ENCODE measurements at regions not wholly inside any gene's neighbourhood (a gene's known extent, or its start where the extent isn't known, plus 50 kb on each side); places are given as distances from the start of the nearest gene placed in this dataset.

- no peak for DNase-seq (ENCODE audit: low read depth, low spot score)
Observed at GRCh38 chr16:54446639-54447038, 160.1 kb upstream of the IRX3 start.

- DNase-seq (ENCODE audit: low read depth, low spot score), result no peak
Observed at GRCh38 chr16:54444851-54445458, 158.4 kb upstream of the IRX3 start.

- DNase-seq (ENCODE audit: low read depth, low spot score), result no peak
Observed at GRCh38 chr16:54443839-54444238, 157.3 kb upstream of the IRX3 start.

- DNase-seq (ENCODE audit: low read depth, low spot score), result no peak
Observed at GRCh38 chr16:54443352-54443751, 156.8 kb upstream of the IRX3 start.

GRCh38 chr16:54442864-54443263 lies 156.3 kb upstream of the IRX3 start:
- DNase-seq (ENCODE audit: low read depth, low spot score), result no peak

- no peak for DNase-seq (ENCODE audit: low read depth, low spot score)
Observed at GRCh38 chr16:54438469-54438868, 151.9 kb upstream of the IRX3 start.

- no peak for DNase-seq (ENCODE audit: low read depth, low spot score)
Observed at GRCh38 chr16:54437921-54438320, 151.3 kb upstream of the IRX3 start.

- no peak for DNase-seq (ENCODE audit: low read depth, low spot score)
Observed at GRCh38 chr16:54437401-54437800, 150.8 kb upstream of the IRX3 start.

GRCh38 chr16:54436346-54436745 lies 149.8 kb upstream of the IRX3 start:
- DNase-seq (ENCODE audit: low read depth, low spot score), result no peak

- DNase-seq (ENCODE audit: low read depth, low spot score), result no peak
Observed at GRCh38 chr16:54434859-54435258, 148.3 kb upstream of the IRX3 start.

- no peak for DNase-seq (ENCODE audit: low read depth, low spot score)
Observed at GRCh38 chr16:54432897-54433229, 146.3 kb upstream of the IRX3 start.

GRCh38 chr16:54431997-54432896 lies 145.7 kb upstream of the IRX3 start:
- no peak for DNase-seq (ENCODE audit: low read depth, low spot score)

- no peak for DNase-seq (ENCODE audit: low read depth, low spot score)
Observed at GRCh38 chr16:54431041-54431996, 144.7 kb upstream of the IRX3 start.

- DNase-seq (ENCODE audit: low read depth, low spot score), result no peak
Observed at GRCh38 chr16:54430491-54431030, 144.0 kb upstream of the IRX3 start.

- DNase-seq (ENCODE audit: low read depth, low spot score), result no peak
Observed at GRCh38 chr16:54429029-54429428, 142.4 kb upstream of the IRX3 start.

- no peak for DNase-seq (ENCODE audit: low read depth, low spot score)
Observed at GRCh38 chr16:54426553-54426849, 139.9 kb upstream of the IRX3 start.

- no peak for DNase-seq (ENCODE audit: low read depth, low spot score)
Observed at GRCh38 chr16:54425681-54426552, 139.3 kb upstream of the IRX3 start.

GRCh38 chr16:54425068-54425467 lies 138.5 kb upstream of the IRX3 start:
- no peak for DNase-seq (ENCODE audit: low read depth, low spot score)

- no peak for DNase-seq (ENCODE audit: low read depth, low spot score)
Observed at GRCh38 chr16:54424043-54424451, 137.5 kb upstream of the IRX3 start.

- DNase-seq (ENCODE audit: low read depth, low spot score), result no peak
Observed at GRCh38 chr16:54422569-54422978, 136.0 kb upstream of the IRX3 start.

- no peak for DNase-seq (ENCODE audit: low read depth, low spot score)
Observed at GRCh38 chr16:54422159-54422558, 135.6 kb upstream of the IRX3 start.
